ENCODE measurements at regions not wholly inside any gene's neighbourhood (a gene's known extent, or its start where the extent isn't known, plus 50 kb on each side); places are given as distances from the start of the nearest gene placed in this dataset.
A peak's percentile ranks its signal among the peaks of the same experiment; 100 is the strongest.

GRCh38 chr11:42646959-42647358 lies 664.8 kb upstream of the API5 start:
- H3K9me3 ChIP-seq (ENCODE audit: low read length) = no peaks in the 10 kb centered on the region
- H3K9ac ChIP-seq (ENCODE audit: low read length) = no peak overlapping the region
- no peaks in the 10 kb centered on the region for H3K9me2 ChIP-seq (ENCODE audit: insufficient read depth, low read length)
- H3K27me3 ChIP-seq (ENCODE audit: insufficient read depth, low read depth, low read length) = no peaks in the 10 kb centered on the region
- no peaks in the 10 kb centered on the region for H3F3A ChIP-seq (ENCODE audit: insufficient read depth, low read length, poor library complexity, severe bottlenecking)
- TF ChIP-seq RAD21 (conservative IDR thresholded peaks at IDR 0.05) = peak; percentile 6
- TF ChIP-seq CTCF (IDR thresholded peaks at IDR 0.05; ENCODE audit: poor library complexity, severe bottlenecking) = no peak
- TF ChIP-seq SMC3 (conservative IDR thresholded peaks at IDR 0.05; ENCODE audit: poor library complexity) = no peak
- TF ChIP-seq, protein P1, sequence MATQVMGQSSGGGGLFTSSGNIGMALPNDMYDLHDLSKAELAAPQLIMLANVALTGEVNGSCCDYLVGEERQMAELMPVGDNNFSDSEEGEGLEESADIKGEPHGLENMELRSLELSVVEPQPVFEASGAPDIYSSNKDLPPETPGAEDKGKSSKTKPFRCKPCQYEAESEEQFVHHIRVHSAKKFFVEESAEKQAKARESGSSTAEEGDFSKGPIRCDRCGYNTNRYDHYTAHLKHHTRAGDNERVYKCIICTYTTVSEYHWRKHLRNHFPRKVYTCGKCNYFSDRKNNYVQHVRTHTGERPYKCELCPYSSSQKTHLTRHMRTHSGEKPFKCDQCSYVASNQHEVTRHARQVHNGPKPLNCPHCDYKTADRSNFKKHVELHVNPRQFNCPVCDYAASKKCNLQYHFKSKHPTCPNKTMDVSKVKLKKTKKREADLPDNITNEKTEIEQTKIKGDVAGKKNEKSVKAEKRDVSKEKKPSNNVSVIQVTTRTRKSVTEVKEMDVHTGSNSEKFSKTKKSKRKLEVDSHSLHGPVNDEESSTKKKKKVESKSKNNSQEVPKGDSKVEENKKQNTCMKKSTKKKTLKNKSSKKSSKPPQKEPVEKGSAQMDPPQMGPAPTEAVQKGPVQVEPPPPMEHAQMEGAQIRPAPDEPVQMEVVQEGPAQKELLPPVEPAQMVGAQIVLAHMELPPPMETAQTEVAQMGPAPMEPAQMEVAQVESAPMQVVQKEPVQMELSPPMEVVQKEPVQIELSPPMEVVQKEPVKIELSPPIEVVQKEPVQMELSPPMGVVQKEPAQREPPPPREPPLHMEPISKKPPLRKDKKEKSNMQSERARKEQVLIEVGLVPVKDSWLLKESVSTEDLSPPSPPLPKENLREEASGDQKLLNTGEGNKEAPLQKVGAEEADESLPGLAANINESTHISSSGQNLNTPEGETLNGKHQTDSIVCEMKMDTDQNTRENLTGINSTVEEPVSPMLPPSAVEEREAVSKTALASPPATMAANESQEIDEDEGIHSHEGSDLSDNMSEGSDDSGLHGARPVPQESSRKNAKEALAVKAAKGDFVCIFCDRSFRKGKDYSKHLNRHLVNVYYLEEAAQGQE (IDR thresholded peaks at IDR 0.05; ENCODE audit: borderline replicate concordance) = peak; percentile 23
- TF ChIP-seq EZH2 (IDR thresholded peaks at IDR 0.05; ENCODE audit: borderline replicate concordance, insufficient read depth, low read length, poor library complexity, severe bottlenecking) = no peak
- peak; percentile 78 for TF ChIP-seq POLR2AphosphoS5 (IDR thresholded peaks at IDR 0.05)
- peak; percentile 93 for TF ChIP-seq EP300 (conservative IDR thresholded peaks at IDR 0.05; ENCODE audit: poor library complexity, severe bottlenecking)
- H3K4me2 ChIP-seq (ENCODE audit: low read length) = no peak overlapping the region
- no peaks in the 10 kb centered on the region for H3K36me3 ChIP-seq (ENCODE audit: insufficient read depth, low read length)
- no peak overlapping the region for H3K27ac ChIP-seq (ENCODE audit: low read length)
- no peaks in the 10 kb centered on the region for H3K79me2 ChIP-seq (replicated peaks; ENCODE audit: insufficient read depth, low read length)
- no peak overlapping the region for H2AFZ ChIP-seq (ENCODE audit: low read depth, low read length)
- no peak overlapping the region for H3K4me3 ChIP-seq (ENCODE audit: low read length)
- H4K20me1 ChIP-seq (ENCODE audit: insufficient read depth) = no peaks in the 10 kb centered on the region

DNA sequence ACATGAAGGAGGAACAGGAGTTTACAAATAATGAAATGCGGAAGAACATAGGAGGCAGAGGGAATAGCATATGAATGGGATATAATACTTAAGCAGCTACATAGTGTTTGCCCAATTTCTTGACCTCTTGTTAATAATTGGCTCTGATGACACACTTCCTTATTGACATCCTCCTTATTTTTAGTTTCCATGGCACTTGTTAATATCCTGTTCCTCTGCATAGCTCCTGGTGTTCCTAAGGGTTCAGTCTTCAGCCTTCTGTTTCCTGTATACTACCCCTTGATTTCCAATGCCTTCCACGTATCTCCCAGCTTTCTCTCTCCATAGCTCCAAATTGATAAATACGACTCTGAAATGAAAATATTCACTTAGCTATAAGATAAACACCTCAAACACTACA lies 663.8 kb upstream of the API5 start:
- no peak overlapping the region for H3K4me2 ChIP-seq (ENCODE audit: low read length)
- no peaks in the 10 kb centered on the region for H3K36me3 ChIP-seq (ENCODE audit: insufficient read depth, low read length)
- H2AFZ ChIP-seq (ENCODE audit: low read depth, low read length) = no peak overlapping the region
- H3K27me3 ChIP-seq (ENCODE audit: insufficient read depth, low read depth, low read length) = no peaks in the 10 kb centered on the region
- TF ChIP-seq SMC3 (conservative IDR thresholded peaks at IDR 0.05; ENCODE audit: poor library complexity) = no peak
- TF ChIP-seq EZH2 (IDR thresholded peaks at IDR 0.05; ENCODE audit: borderline replicate concordance, insufficient read depth, low read length, poor library complexity, severe bottlenecking) = no peak
- TF ChIP-seq CTCF (IDR thresholded peaks at IDR 0.05; ENCODE audit: poor library complexity, severe bottlenecking) = no peak
- TF ChIP-seq, protein P1 (IDR thresholded peaks at IDR 0.05; ENCODE audit: borderline replicate concordance) = no peak
- no peaks in the 10 kb centered on the region for H3K79me2 ChIP-seq (replicated peaks; ENCODE audit: insufficient read depth, low read length)
- no peaks in the 10 kb centered on the region for H3K9me3 ChIP-seq (ENCODE audit: low read length)
- H3F3A ChIP-seq (ENCODE audit: insufficient read depth, low read length, poor library complexity, severe bottlenecking) = no peaks in the 10 kb centered on the region
- H3K9ac ChIP-seq (ENCODE audit: low read length) = no peak overlapping the region
- no peaks in the 10 kb centered on the region for H4K20me1 ChIP-seq (ENCODE audit: insufficient read depth)
- no peak overlapping the region for H3K4me3 ChIP-seq (ENCODE audit: low read length)
- H3K9me2 ChIP-seq (ENCODE audit: insufficient read depth, low read length) = no peaks in the 10 kb centered on the region
- H3K27ac ChIP-seq (ENCODE audit: low read length) = no peak overlapping the region
